Endothelial cell of umbilical vein (primary cell): ENCODE measurements at regions not wholly inside any gene's neighbourhood (a gene's known extent, or its start where the extent isn't known, plus 50 kb on each side); places are given as distances from the start of the nearest gene placed in this dataset.

Experiments
- BruUV-seq: library from RNA; stranded (reverse); fragments of 400-500 nt; replicated peaks from 2 replicates; lab custom pipeline; 2021; lab: Mats Ljungman, UMichigan
- CTCF ChIA-PET: fragments of 300-600, 350-600 bp; sonication (Branson Sonifier 250); formaldehyde crosslinking; loops from one replicate; lab custom pipeline; 2021; ENCODE audit warnings: antibody characterized with exemption, inconsistent platforms; lab: Charles Lee
- POLR2A ChIA-PET: fragments of 300-600, 350-600 bp; sonication (Branson Sonifier 250); formaldehyde crosslinking; loops from one replicate; lab custom pipeline; 2021; ENCODE audit warnings: antibody characterized with exemption, inconsistent platforms; lab: Charles Lee
- DNase-seq: peaks from one replicate; pipeline ENCODE4 v3.0.0-alpha.2; 2011; ENCODE audit warnings: low read depth, low spot score
- FAIRE-seq: peaks from 2 replicates; lab custom pipeline; 2011; peaks lifted over from hg19 to GRCh38; lab: Jason Lieb, UNC
- H2AFZ ChIP-seq: 2 replicates; pipeline ENCODE4 v1.6.0; 2012; ENCODE audit warnings: low read depth, low read length, control low read depth, inconsistent platforms
- H3K27ac ChIP-seq: 2 replicates; pipeline ENCODE4 v1.5.1; 2011; ENCODE audit warnings: low read depth, mild to moderate bottlenecking, control low read depth, low read length, moderate library complexity; ENCODE audit not compliant: insufficient read depth
- H3K27me3 ChIP-seq, 2 experiments: 2 replicates each; pipeline versions ENCODE4 v1.6.0 to v1.6.1; 2011; ENCODE audit warnings: low read length in 2 of 2, mixed read lengths in 1 of 2; ENCODE audit not compliant: control insufficient read depth in 2 of 2, insufficient read depth in 2 of 2
- H3K36me3 ChIP-seq, 2 experiments: 2 replicates in 1 of 2; 3 replicates in 1 of 2; pipeline ENCODE4 v1.5.1; 2011; ENCODE audit warnings: low read length in 2 of 2, mild to moderate bottlenecking in 1 of 2, moderate library complexity in 1 of 2; ENCODE audit not compliant: control insufficient read depth in 2 of 2, insufficient read depth in 2 of 2; ENCODE audit errors: extremely low read depth in 1 of 2
- H3K4me1 ChIP-seq: 3 replicates; pipeline ENCODE4 v1.5.1; 2011; ENCODE audit warnings: mild to moderate bottlenecking, low read length; ENCODE audit not compliant: control insufficient read depth, insufficient read depth; ENCODE audit errors: extremely low read depth
- H3K4me2 ChIP-seq: 2 replicates; pipeline ENCODE4 v1.6.1; 2011; ENCODE audit warnings: low read length, control low read depth, mixed read lengths; ENCODE audit not compliant: insufficient read depth
- H3K4me3 ChIP-seq, 3 experiments: fragments of 200-600 bp in 1 of 3; sonication (generic), shearing (Covaris generic) in 1 of 3; replicated peaks in 1 of 3; 2 replicates each; pipeline ENCODE4 v1.5.1; 2011 to 2016; ENCODE audit warnings: control low read depth in 3 of 3, low read length in 3 of 3, mild to moderate bottlenecking in 2 of 3, inconsistent platforms in 1 of 3, low read depth in 1 of 3, moderate library complexity in 1 of 3; ENCODE audit not compliant: insufficient read depth in 1 of 3
- H3K79me2 ChIP-seq: 2 replicates; pipeline ENCODE4 v1.6.0; 2012; ENCODE audit warnings: low read length, inconsistent platforms; ENCODE audit not compliant: control insufficient read depth, insufficient read depth
- H3K9ac ChIP-seq: replicated peaks from 2 replicates; pipeline ENCODE3; 2011; ENCODE audit warnings: low read length, control low read depth; ENCODE audit not compliant: insufficient read depth; ENCODE audit errors: extremely low read depth
- H3K9me1 ChIP-seq: replicated peaks from 3 replicates; pipeline ENCODE4 v1.6.0; 2011; ENCODE audit warnings: mild to moderate bottlenecking, low read length; ENCODE audit not compliant: control insufficient read depth, insufficient read depth; ENCODE audit errors: extremely low read depth
- H3K9me3 ChIP-seq: replicated peaks from 2 replicates; pipeline ENCODE4 v1.5.1; 2012; ENCODE audit warnings: low read length, inconsistent platforms; ENCODE audit not compliant: control insufficient read depth, insufficient read depth
- H4K20me1 ChIP-seq: replicated peaks from 2 replicates; pipeline ENCODE3; 2011; ENCODE audit warnings: mild to moderate bottlenecking, low read length; ENCODE audit not compliant: control insufficient read depth, insufficient read depth; ENCODE audit errors: extremely low read depth
- CTCF ChIP-seq, 2 donors: IDR thresholded peaks; 1 replicate in 1 of 2; 2 replicates in 1 of 2; pipeline ENCODE4 v1.5.1; 2011; ENCODE audit warnings: low read length in 2 of 2, mild to moderate bottlenecking in 2 of 2, moderate library complexity in 2 of 2, control low read depth in 1 of 2, inconsistent platforms in 1 of 2, low read depth in 1 of 2; ENCODE audit not compliant: insufficient read depth in 1 of 2; ENCODE audit errors: extremely low read depth in 1 of 2
- EZH2 ChIP-seq: IDR thresholded peaks from 2 replicates; pipeline ENCODE4 v1.6.1; 2012; ENCODE audit warnings: borderline replicate concordance, low read depth, mild to moderate bottlenecking, moderate library complexity, low read length, inconsistent platforms; ENCODE audit not compliant: severe bottlenecking
- FOS ChIP-seq: IDR thresholded peaks from 2 replicates; pipeline ENCODE4 v1.6.1; 2011; ENCODE audit warnings: mild to moderate bottlenecking, low read length, moderate library complexity, borderline replicate concordance; ENCODE audit not compliant: insufficient read depth
- GATA2 ChIP-seq: IDR thresholded peaks from 2 replicates; pipeline ENCODE4 v1.7.0; 2011; ENCODE audit warnings: low read depth, mild to moderate bottlenecking, moderate library complexity, mixed read lengths, low read length; ENCODE audit not compliant: insufficient read length, insufficient read depth
- JUN ChIP-seq: IDR thresholded peaks from 2 replicates; pipeline ENCODE4 v1.6.1; 2011; ENCODE audit warnings: borderline replicate concordance, low read depth; ENCODE audit not compliant: insufficient read length, insufficient read depth
- MAX ChIP-seq: IDR thresholded peaks from 2 replicates; pipeline ENCODE4 v1.6.1; 2011; ENCODE audit not compliant: insufficient read depth, insufficient read length
- MYC ChIP-seq: IDR thresholded peaks from one replicate; pipeline ENCODE4 v1.6.1; 2011; ENCODE audit warnings: mild to moderate bottlenecking, low read depth, low read length
- POLR2A ChIP-seq: IDR thresholded peaks from 2 replicates; pipeline ENCODE4 v1.6.1; 2012; ENCODE audit warnings: low read depth, mild to moderate bottlenecking, control low read depth, low read length
- POLR2AphosphoS5 ChIP-seq: IDR thresholded peaks from 2 replicates; pipeline ENCODE4 v1.6.1; 2012; ENCODE audit warnings: low read depth, mild to moderate bottlenecking, control low read depth, low read length, moderate library complexity; ENCODE audit not compliant: insufficient read depth
- dilution Hi-C: fragments of 300-500 bp; cut with MboI; formaldehyde crosslinking; loops from one replicate; pipeline ENCODE4 v1.15.0; 2019; ENCODE audit warnings: low sequenced_read_pairs; ENCODE audit not compliant: extremely low pct_ligation_motif_present
- intact Hi-C: fragments of 100-400 bp; cut with micrococcal nuclease; formaldehyde crosslinking; loops from one replicate; pipeline ENCODE4 v1.10.0; 2022

- no peak overlapping the region for H3K9ac ChIP-seq
- no peaks in the 10 kb centered on the region for H3K79me2 ChIP-seq
- no peak for FAIRE-seq
- no peak overlapping the region for H3K4me2 ChIP-seq
- H3K4me1 ChIP-seq: no peaks in the 10 kb centered on the region
- no peaks in the 10 kb centered on the region for H4K20me1 ChIP-seq
- no peaks in the 10 kb centered on the region for H3K36me3 ChIP-seq
- H3K27ac ChIP-seq: no peak overlapping the region
- H3K27me3 ChIP-seq: no peaks in the 10 kb centered on the region
- no peak overlapping the region for H3K4me3 ChIP-seq
- intact Hi-C loops (no loop called here), dilution Hi-C loops (no loop called here)
- no TSS peak for BruUV-seq
- H2AFZ ChIP-seq: no peak overlapping the region
- H3K9me3 ChIP-seq: no peaks in the 10 kb centered on the region
- ChIA-PET CTCF (no interaction called here), POLR2A (no interaction called here)
- H3K9me1 ChIP-seq: no peaks in the 10 kb centered on the region
- no peak for DNase-seq
- TF ChIP-seq POLR2AphosphoS5 (no peak), EZH2 (no peak), CTCF (IDR thresholded peaks at IDR 0.05; ENCODE audit: extremely low read depth in 1 of 2, insufficient read depth in 1 of 2, low read depth in 1 of 2, low read length in 2 of 2) (no peak), MYC (no peak), FOS (no peak)
Measured at GRCh38 chr6:148217051-148217450, 125.6 kb upstream of the SASH1 start.

GRCh38 chr6:148217921-148218320 lies 124.7 kb upstream of the SASH1 start:
- no peak overlapping the region for H3K27ac ChIP-seq
- dilution Hi-C loops: no loop called here
- DNase-seq: no peak
- no peaks in the 10 kb centered on the region for H3K36me3 ChIP-seq
- no peak overlapping the region for H3K9ac ChIP-seq
- H3K27me3 ChIP-seq: no peaks in the 10 kb centered on the region
- intact Hi-C loops: no loop called here
- no peaks in the 10 kb centered on the region for H3K9me1 ChIP-seq
- H3K79me2 ChIP-seq: no peaks in the 10 kb centered on the region
- no peak for FAIRE-seq
- no TSS peak for BruUV-seq
- H3K4me1 ChIP-seq: no peaks in the 10 kb centered on the region
- no peak overlapping the region for H3K4me3 ChIP-seq
- ChIA-PET CTCF (interaction anchor here (1.3 kb wide), 1 partner anchor 38 kb away, joined by 3 read pairs; no protein-coding TSS in a partner anchor), POLR2A (no interaction called here)
- H3K4me2 ChIP-seq: no peak overlapping the region
- TF ChIP-seq MAX (no peak), POLR2AphosphoS5 (no peak), FOS (no peak), JUN (no peak), CTCF (IDR thresholded peaks at IDR 0.05; ENCODE audit: extremely low read depth in 1 of 2, insufficient read depth in 1 of 2, low read depth in 1 of 2, low read length in 2 of 2) (no peak), MYC (no peak), GATA2 (no peak), POLR2A (no peak)
- no peaks in the 10 kb centered on the region for H4K20me1 ChIP-seq
- H2AFZ ChIP-seq: no peak overlapping the region
- no peaks in the 10 kb centered on the region for H3K9me3 ChIP-seq
